CD4-positive, alpha-beta T cell treated with Interleukin-17A for 4 hours (primary cell): ENCODE measurements at regions not wholly inside any gene's neighbourhood (a gene's known extent, or its start where the extent isn't known, plus 50 kb on each side); places are given as distances from the start of the nearest gene placed in this dataset.

ENCODE experiments used
- DNase-seq: peaks from one replicate; pipeline ENCODE4 v3.0.0-alpha.2; 2020; ENCODE audit warnings: mixed read lengths

GRCh38 chr7:155961241-155962190 lies 149.3 kb upstream of the SHH start:
- DNase-seq: no peak

- no peak for DNase-seq
Measured at GRCh38 chr7:155959894-155960293, 147.6 kb upstream of the SHH start.

GRCh38 chr7:155956977-155957376 lies 144.7 kb upstream of the SHH start:
- no peak for DNase-seq

GRCh38 chr7:155955367-155955635 lies 143.0 kb upstream of the SHH start:
- no peak for DNase-seq

GRCh38 chr7:155954550-155955366 lies 142.5 kb upstream of the SHH start:
- DNase-seq: no peak

- DNase-seq: no peak
Measured at GRCh38 chr7:155953781-155954549, 141.7 kb upstream of the SHH start.

GRCh38 chr7:155953501-155953778 lies 141.2 kb upstream of the SHH start:
- DNase-seq: no peak

GRCh38 chr7:155951554-155952158 lies 139.4 kb upstream of the SHH start:
- no peak for DNase-seq

- DNase-seq: no peak
Measured at GRCh38 chr7:155950898-155951553, 138.8 kb upstream of the SHH start.

GRCh38 chr7:155948845-155949244 lies 136.6 kb upstream of the SHH start:
- no peak for DNase-seq

- DNase-seq: no peak
Measured at GRCh38 chr7:155948423-155948822, 136.2 kb upstream of the SHH start.

GRCh38 chr7:155947051-155947450 lies 134.8 kb upstream of the SHH start:
- no peak for DNase-seq

GRCh38 chr7:155945670-155946325 lies 133.5 kb upstream of the SHH start:
- no peak for DNase-seq

GRCh38 chr7:155944901-155945300 lies 132.6 kb upstream of the SHH start:
- no peak for DNase-seq

- no peak for DNase-seq
Measured at GRCh38 chr7:155943251-155943899, 131.1 kb upstream of the SHH start.

- DNase-seq: no peak
Measured at GRCh38 chr7:155942226-155942950, 130.1 kb upstream of the SHH start.

- DNase-seq: no peak
Measured at GRCh38 chr7:155941688-155942087, 129.4 kb upstream of the SHH start.

- DNase-seq: no peak
Measured at GRCh38 chr7:155939350-155939749, 127.1 kb upstream of the SHH start.

- no peak for DNase-seq
Measured at GRCh38 chr7:155938129-155938528, 125.9 kb upstream of the SHH start.

- no peak for DNase-seq
Measured at GRCh38 chr7:155935726-155936125, 123.5 kb upstream of the SHH start.
